Epithelial cell of prostate (primary cell): ENCODE measurements at regions not wholly inside any gene's neighbourhood (a gene's known extent, or its start where the extent isn't known, plus 50 kb on each side); places are given as distances from the start of the nearest gene placed in this dataset.
"Not testable (repeated sequence)": the region's sequence is repeated elsewhere in the genome, so short reads cannot be mapped to it uniquely, and the experiment has no call there.

ENCODE experiments used
- DNase-seq: peaks from one replicate; pipeline ENCODE4 v3.0.0-alpha.2; 2011; ENCODE audit warnings: low read depth, low spot score
- H3K27ac ChIP-seq: fragments of 450-650 bp; 2 replicates; pipeline ENCODE4 v1.5.1; 2017; ENCODE audit warnings: mild to moderate bottlenecking

DNA sequence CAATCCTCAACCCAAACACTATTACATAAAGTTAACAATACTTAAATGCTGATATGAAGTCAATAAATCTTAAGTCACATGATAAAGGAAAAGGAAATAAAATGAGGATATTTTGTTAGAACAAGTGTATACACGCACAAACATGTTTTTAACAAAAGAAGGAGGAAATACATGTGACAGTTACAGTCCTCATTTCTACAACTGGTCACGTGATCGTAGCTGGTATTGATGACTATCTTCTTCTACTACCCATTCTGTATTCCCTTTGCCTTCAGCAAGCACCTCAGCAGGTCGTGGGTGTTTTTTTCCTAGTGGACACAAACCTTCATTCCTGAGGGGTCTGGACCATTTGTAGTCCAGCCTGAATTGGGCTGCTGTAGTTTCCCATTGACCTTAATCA, 610.8 kb downstream of the XPNPEP1 start:
- H3K27ac ChIP-seq, DNase-seq: not testable (repeated sequence)

- no peak for DNase-seq
- H3K27ac ChIP-seq, result no peak overlapping the region
These were observed 614.3 kb downstream of the XPNPEP1 start for GRCh38 chr10:109308971-109309370.

GRCh38 chr10:109307102-109307501, 616.2 kb downstream of the XPNPEP1 start:
- H3K27ac ChIP-seq, DNase-seq: not testable (repeated sequence)

- no peak overlapping the region for H3K27ac ChIP-seq
- no peak for DNase-seq
These were observed 616.6 kb downstream of the XPNPEP1 start for GRCh38 chr10:109306698-109307097.

- DNase-seq, result no peak
- H3K27ac ChIP-seq, result no peak overlapping the region
These were observed 635.5 kb downstream of the XPNPEP1 start for GRCh38 chr10:109287858-109288257.

DNA sequence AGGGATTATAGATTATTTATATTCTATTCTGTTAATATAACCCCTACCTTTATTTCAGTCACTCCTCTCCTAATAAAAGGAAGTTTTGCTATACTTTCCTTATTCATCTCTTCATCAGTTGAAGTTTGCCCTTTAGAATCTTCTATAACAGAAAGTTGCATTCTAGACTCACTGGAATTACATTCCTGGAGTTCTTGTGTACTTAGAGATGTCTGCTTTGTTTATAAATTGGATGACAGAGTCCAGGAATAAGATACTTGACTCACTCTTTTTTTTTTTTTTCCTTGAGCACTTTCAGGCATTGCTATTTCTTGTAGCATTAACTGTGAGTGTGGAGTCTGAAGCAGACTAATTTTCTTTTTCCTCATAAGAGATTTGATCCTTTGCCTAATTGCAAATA, 640.8 kb downstream of the XPNPEP1 start:
- no peak for DNase-seq
- H3K27ac ChIP-seq, result no peak overlapping the region

DNA sequence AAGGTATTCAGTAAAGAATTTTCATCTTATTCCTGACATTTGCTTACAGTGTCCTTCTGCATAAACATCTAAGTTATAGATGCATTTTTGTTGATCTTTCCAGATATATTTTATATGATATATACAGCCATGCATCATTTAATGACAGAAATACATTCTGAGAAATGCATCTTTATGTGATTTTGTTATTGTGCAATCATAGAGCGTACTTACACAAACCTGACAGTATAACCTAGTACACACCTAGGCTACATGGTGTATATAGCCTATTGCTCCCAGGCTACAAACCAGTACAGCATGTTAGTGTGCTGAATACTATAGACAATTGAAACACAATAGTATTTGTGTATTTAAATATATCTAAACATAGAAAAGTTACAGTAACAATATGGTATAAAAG, 642.0 kb downstream of the XPNPEP1 start:
- DNase-seq, result no peak

GRCh38 chr10:109280837-109281236, 642.5 kb downstream of the XPNPEP1 start:
- no peak for DNase-seq
- H3K27ac ChIP-seq, result no peak overlapping the region

More for the DNA sequence above, 642.0 kb downstream of the XPNPEP1 start:
- no peak overlapping the region for H3K27ac ChIP-seq

DNA sequence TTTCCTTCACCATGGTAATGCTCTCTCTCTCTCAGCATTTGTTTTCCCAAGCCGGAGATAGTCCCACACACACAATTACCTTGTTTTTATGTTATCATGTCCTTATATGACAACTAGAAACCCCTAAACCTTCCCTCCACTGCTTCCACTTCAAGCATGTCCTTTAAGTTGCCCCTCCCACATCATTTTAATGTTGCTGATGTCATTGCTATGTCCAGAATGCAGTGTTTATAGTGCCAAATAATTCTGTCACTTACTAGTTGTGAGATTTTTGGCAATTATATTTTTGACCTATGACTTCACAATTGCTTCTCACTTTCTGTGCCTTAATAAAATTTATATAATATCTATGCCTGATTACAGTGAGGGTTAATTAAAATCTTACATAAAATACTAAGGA, 645.9 kb downstream of the XPNPEP1 start:
- DNase-seq, result no peak
- H3K27ac ChIP-seq, result no peak overlapping the region

DNA sequence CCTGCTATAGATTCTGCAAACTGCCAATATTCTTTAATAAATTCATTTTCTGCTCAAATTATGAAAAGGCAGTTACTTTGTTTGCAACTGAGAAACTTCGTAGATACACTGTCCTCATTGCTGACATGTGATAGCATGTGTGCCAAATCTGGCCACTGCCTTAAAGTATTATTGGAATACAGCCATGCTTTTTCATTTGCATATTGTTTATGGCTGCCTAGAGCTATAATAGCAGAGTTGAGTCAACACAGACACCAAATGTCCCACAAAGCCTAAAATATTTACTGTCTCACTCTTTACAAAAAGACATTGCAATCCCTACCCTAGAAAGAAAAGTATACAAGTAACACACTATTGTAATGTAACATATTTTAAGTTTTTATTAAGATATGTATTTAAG, 647.4 kb downstream of the XPNPEP1 start:
- no peak for DNase-seq
- H3K27ac ChIP-seq, result no peak overlapping the region

DNA sequence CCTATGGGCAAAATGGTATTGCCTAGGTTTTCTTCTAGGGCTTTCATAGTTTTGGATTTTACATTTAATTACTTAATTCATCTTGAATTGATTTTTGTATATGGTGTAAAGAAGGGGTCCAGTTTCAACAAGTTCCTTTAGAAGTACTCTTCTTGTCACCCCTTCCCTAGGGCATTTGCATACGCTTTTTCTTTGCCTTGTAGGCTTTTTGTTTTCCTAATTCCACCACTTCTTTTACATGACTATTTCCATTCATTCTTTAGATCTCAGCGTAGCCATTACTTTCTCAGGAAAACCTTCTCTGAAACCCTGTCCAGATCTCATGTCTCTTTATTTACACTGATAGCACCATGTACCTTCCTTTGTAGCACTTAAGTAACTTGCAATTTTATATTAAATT, 648.6 kb downstream of the XPNPEP1 start:
- no peak overlapping the region for H3K27ac ChIP-seq
- DNase-seq, result no peak

DNA sequence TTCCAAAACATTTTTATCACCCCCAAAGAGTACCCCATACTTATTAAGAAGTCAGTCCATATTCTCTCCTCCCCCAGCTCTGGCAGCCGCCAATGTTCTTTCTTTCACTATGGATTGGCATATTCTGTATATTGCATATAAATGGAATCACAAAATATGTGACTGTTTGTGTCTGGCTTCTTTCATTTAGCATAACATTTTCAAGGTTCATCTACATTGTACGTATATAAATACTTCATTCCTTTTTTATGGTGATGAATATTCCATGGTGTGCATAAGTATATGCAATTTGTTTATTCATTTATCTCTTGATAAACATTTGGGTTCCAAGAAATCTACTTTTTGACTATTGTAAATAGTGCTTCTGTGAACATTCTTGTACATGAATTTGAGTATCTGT, 653.1 kb downstream of the XPNPEP1 start:
- no peak overlapping the region for H3K27ac ChIP-seq
- no peak for DNase-seq

DNA sequence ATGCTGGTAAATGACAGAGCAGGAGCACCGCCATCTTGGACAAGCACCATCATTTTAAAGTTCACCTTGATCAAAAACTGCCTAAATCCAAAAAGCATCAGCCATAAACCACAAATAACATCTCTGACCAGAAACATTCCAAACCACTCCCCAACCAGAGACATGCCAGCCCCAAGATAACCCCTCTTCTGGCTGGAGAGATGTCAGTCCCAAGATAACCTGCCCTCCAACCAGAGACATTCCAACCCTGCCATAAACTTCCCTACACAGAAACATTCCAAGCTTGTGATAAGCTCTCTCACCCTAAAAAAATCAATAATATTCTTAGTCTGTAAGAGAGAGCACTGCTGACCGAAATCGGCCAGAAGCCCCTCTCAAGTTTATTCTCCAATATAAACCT, 659.3 kb downstream of the XPNPEP1 start:
- DNase-seq, result no peak
- no peak overlapping the region for H3K27ac ChIP-seq

GRCh38 chr10:109261231-109261630, 662.1 kb downstream of the XPNPEP1 start:
- DNase-seq, result no peak
- H3K27ac ChIP-seq, result no peak overlapping the region

DNA sequence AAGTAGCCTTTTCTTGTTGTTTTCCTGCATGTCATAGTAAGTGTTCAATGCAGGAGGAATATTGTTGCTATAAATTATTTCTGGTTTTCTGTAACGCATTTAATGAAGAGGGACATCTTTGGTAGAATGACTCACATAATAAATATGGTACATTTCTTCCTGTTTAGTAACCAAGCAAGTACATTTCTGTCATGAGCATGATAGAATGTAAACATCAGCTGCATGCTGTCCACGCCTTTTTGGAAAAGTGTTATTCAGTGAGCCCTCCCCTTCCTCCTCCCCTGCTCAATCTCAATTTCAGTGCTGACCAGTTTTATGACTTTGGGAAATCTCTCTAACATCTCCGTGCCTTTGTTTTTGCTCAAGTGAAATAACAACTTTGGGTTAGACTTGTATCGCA, 664.0 kb downstream of the XPNPEP1 start:
- H3K27ac ChIP-seq, result no peak overlapping the region
- DNase-seq, result no peak

DNA sequence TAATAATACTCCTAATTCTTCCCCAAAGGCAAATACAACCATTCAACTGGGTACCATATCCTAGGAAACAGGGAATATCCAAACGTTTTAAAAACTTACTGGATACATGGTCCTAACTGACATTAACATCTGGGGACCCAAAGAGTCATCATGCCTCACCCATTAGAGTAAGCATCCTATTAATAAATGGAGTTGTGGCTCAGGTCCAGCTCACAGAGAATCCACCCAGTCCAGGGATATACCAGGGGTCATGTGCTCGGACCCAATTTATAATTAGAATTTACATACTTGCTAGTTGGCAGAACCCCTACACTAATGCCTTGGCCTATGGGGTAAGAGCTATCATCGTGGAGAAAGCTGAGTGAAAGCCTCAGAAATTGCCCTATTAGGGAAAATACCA, 670.0 kb downstream of the XPNPEP1 start:
- no peak overlapping the region for H3K27ac ChIP-seq

GRCh38 chr10:109250152-109250551, 673.2 kb downstream of the XPNPEP1 start:
- H3K27ac ChIP-seq, result no peak overlapping the region
- no peak for DNase-seq

More for the DNA sequence above, 670.0 kb downstream of the XPNPEP1 start:
- no peak for DNase-seq

DNA sequence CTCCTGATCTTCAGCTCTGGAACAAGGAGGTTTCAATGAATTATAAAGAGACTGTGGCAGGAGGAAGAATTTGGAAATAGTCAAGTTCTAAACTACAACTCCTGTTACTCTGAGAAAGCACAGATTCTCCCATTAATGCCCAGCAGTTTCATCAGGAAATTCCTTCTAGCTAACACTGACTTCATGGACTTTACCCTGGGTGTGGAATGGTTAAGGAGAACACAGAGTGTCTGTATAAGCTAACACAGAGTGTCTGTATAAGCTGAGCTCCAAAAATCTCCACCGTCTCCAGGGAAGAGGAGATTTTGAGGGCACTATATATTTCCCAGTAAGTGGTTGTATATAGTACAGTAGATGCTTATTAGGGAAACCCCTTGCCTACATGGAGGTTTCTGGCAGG, 675.5 kb downstream of the XPNPEP1 start:
- no peak overlapping the region for H3K27ac ChIP-seq
- DNase-seq, result no peak

GRCh38 chr10:109245821-109246220, 677.5 kb downstream of the XPNPEP1 start:
- DNase-seq, result no peak

DNA sequence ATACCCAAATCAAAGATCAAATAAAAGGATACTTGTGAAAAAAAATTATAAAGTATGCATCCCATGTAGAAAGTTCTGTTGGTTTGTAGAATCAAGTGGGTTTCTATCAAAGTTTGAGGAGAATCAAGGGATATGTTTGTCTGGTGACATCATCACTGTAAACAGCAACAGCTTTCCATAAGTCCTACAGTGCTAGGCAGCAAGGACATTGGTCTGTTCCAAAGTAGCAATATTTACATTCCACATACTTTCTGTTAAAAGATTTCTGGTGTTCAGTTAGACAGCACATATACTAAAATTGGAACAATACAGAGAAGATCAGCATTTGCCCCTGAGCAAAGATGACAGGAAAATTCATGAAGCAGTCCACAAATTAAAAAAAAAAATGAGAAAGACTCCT, 683.9 kb downstream of the XPNPEP1 start:
- H3K27ac ChIP-seq, result no peak overlapping the region
- no peak for DNase-seq

More at GRCh38 chr10:109245821-109246220, 677.5 kb downstream of the XPNPEP1 start:
- no peak overlapping the region for H3K27ac ChIP-seq

DNA sequence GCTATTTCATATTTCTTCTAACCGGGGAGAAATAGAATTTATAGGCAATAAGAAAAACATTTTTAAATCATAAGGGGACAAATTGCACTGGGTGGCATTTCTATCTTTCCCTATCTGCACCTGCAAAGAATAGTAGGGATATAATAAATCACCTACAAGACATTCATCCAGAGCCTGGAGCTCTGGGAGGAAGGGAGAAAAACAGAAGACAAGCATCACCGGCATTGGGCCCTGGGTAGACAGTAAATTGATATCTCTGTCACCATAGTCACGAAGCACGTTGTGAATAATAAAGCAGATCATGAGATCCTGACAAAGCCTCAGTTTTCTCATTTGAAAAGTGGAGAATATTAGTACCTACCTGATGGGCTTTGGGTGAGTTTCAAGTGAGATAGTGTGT, 685.6 kb downstream of the XPNPEP1 start:
- no peak overlapping the region for H3K27ac ChIP-seq
- no peak for DNase-seq

DNA sequence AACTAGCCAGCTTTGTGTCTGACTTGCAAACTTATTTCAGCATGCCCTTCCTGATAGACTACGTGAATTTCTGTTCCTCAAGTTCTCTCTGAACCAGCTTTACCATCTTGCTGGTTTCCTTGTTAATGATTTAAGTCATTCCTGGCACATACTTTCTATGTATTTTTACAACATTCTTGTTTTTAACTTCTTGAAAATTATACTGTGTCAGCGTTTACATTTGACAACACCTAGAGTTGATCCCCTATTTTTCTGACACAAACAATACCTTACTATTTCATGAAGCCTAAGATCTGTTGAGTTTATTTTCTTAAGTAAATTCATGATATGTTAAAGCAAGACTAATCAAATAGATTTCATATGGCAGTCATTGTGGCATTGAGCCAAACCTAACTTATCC, 686.3 kb downstream of the XPNPEP1 start:
- H3K27ac ChIP-seq, result no peak overlapping the region
- DNase-seq, result no peak

DNA sequence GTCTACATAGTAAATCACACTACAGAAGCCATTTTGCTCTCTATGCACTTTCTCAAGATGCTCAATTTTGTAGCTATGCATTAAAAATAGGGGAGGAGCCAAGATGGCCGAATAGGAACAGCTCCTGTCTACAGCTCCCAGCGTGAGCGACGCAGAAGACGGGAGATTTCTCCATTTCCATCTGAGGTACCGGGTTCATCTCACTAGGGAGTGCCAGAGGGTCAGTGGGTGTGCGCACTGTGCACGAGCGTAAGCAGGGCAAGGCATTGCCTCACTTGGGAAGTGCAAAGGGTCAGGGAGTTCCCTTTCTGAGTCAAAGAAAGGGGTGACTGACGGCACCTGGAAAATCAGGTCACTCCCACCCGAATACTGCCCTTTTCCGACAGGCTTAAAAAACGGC, 699.8 kb downstream of the XPNPEP1 start:
- not testable (repeated sequence) for H3K27ac ChIP-seq, DNase-seq
